H1 (cell line): ENCODE measurements at regions not wholly inside any gene's neighbourhood (a gene's known extent, or its start where the extent isn't known, plus 50 kb on each side); places are given as distances from the start of the nearest gene placed in this dataset.

Experiments
- CTCF ChIA-PET: fragments of 300-600 bp; sonication (Branson Sonifier 250); formaldehyde crosslinking; loops from one replicate; lab custom pipeline; 2021; ENCODE audit not compliant: partially characterized antibody; lab: Charles Lee
- POLR2A ChIA-PET: fragments of 300-600 bp; sonication (Branson Sonifier 250); formaldehyde crosslinking; loops from one replicate; lab custom pipeline; 2021; ENCODE audit warnings: inconsistent platforms; ENCODE audit not compliant: partially characterized antibody; lab: Charles Lee
- DNase-seq, 2 experiments: peaks; one replicate each; pipeline versions ENCODE4 v3.0.0 to v3.0.0-alpha.2; 2010 to 2022; ENCODE audit warnings: low spot score in 2 of 2, low read depth in 1 of 2, mixed read lengths in 1 of 2
- FAIRE-seq: peaks from 2 replicates; lab custom pipeline; 2011; peaks lifted over from hg19 to GRCh38; lab: Jason Lieb, UNC
- H2AFZ ChIP-seq: 2 replicates; pipeline ENCODE4 v1.8.1; 2012; ENCODE audit warnings: low read length, inconsistent platforms
- H2AK5ac ChIP-seq: 2 replicates; pipeline ENCODE4 v1.6.1; 2013; ENCODE audit warnings: low read depth, low read length
- H2BK120ac ChIP-seq: replicated peaks from 2 replicates; pipeline ENCODE3; 2013; ENCODE audit warnings: low read depth, low read length, inconsistent platforms
- H2BK12ac ChIP-seq: 2 replicates; pipeline ENCODE4 v1.6.1; 2013; ENCODE audit warnings: low read depth, low read length
- H2BK15ac ChIP-seq: 2 replicates; pipeline ENCODE4 v1.6.1; 2013; ENCODE audit warnings: low read length
- H2BK20ac ChIP-seq: 2 replicates; pipeline ENCODE4 v1.6.1; 2013; ENCODE audit warnings: low read length
- H2BK5ac ChIP-seq: 2 replicates; pipeline ENCODE4 v1.6.1; 2013; ENCODE audit warnings: low read depth, low read length
- H3K14ac ChIP-seq: 2 replicates; pipeline ENCODE4 v1.6.1; 2013; ENCODE audit warnings: inconsistent platforms; ENCODE audit not compliant: insufficient read length
- H3K18ac ChIP-seq: 2 replicates; pipeline ENCODE4 v1.6.1; 2013; ENCODE audit warnings: low read length; ENCODE audit errors: extremely low read depth
- H3K23ac ChIP-seq: 2 replicates; pipeline ENCODE4 v1.6.1; 2013; ENCODE audit warnings: inconsistent platforms; ENCODE audit not compliant: insufficient read length
- H3K23me2 ChIP-seq: 2 replicates; pipeline ENCODE4 v1.6.1; 2013; ENCODE audit warnings: low read depth, low read length
- H3K27ac ChIP-seq: 2 replicates; pipeline ENCODE4 v1.6.1; 2011; ENCODE audit warnings: low read depth, low read length, inconsistent platforms
- H3K27me3 ChIP-seq, 4 experiments: replicated peaks in 1 of 4; 1 replicate in 1 of 4; 2 replicates in 3 of 4; pipeline versions ENCODE4 v1.6.1 to v1.8.1; 2011 to 2013; ENCODE audit warnings: low read length in 3 of 4, mild to moderate bottlenecking in 3 of 4, inconsistent platforms in 2 of 4, mixed read lengths in 2 of 4, moderate library complexity in 1 of 4; ENCODE audit not compliant: control insufficient read depth in 3 of 4, insufficient read depth in 3 of 4; ENCODE audit errors: extremely low read depth in 1 of 4
- H3K36me3 ChIP-seq, 4 experiments: 2 replicates each; pipeline versions ENCODE4 v1.6.1 to v1.8.1; 2011 to 2013; ENCODE audit warnings: mild to moderate bottlenecking in 4 of 4, low read length in 3 of 4, moderate library complexity in 2 of 4, control low read depth in 1 of 4, inconsistent platforms in 1 of 4; ENCODE audit not compliant: insufficient read depth in 4 of 4, control insufficient read depth in 2 of 4
- H3K4ac ChIP-seq: replicated peaks from 2 replicates; pipeline ENCODE3; 2013; ENCODE audit warnings: low read length, low read depth, mixed read lengths, inconsistent platforms; ENCODE audit not compliant: insufficient read length
- H3K4me1 ChIP-seq, 4 experiments: replicated peaks in 1 of 4; 1 replicate in 1 of 4; 2 replicates in 3 of 4; pipeline versions ENCODE4 v1.6.1 to v1.8.1; 2011 to 2013; ENCODE audit warnings: low read length in 3 of 4, inconsistent platforms in 2 of 4, mixed read lengths in 1 of 4; ENCODE audit not compliant: insufficient read depth in 4 of 4, control insufficient read depth in 3 of 4
- H3K4me2 ChIP-seq, 2 experiments: 2 replicates each; pipeline versions ENCODE4 v1.6.1 to v1.8.1; 2011 to 2013; ENCODE audit warnings: low read depth in 2 of 2, low read length in 2 of 2, control low read depth in 1 of 2, inconsistent platforms in 1 of 2, mild to moderate bottlenecking in 1 of 2; ENCODE audit not compliant: insufficient read depth in 1 of 2
- H3K4me3 ChIP-seq, 4 experiments: fragments of 200-600, 300-600 bp in 1 of 4; sonication (generic), shearing (Covaris generic), sonication (Bioruptor Twin) in 1 of 4; 2 replicates each; pipeline versions ENCODE4 v1.5.1 to v1.8.1; 2011 to 2016; ENCODE audit warnings: low read length in 4 of 4, low read depth in 3 of 4, control low read depth in 2 of 4, inconsistent platforms in 2 of 4, mild to moderate bottlenecking in 2 of 4, mixed read lengths in 1 of 4, moderate library complexity in 1 of 4; ENCODE audit not compliant: insufficient read depth in 2 of 4; ENCODE audit errors: extremely low read depth in 1 of 4
- H3K56ac ChIP-seq: replicated peaks from 2 replicates; pipeline ENCODE3; 2013; ENCODE audit warnings: low read depth, mild to moderate bottlenecking, mixed read lengths, low read length, inconsistent platforms; ENCODE audit not compliant: insufficient read length
- H3K79me1 ChIP-seq: 2 replicates; pipeline ENCODE4 v1.6.1; 2013; ENCODE audit warnings: low read depth, low read length, control low read depth
- H3K79me2 ChIP-seq, 2 experiments: 2 replicates each; pipeline versions ENCODE4 v1.6.1 to v1.8.1; 2012 to 2013; ENCODE audit warnings: low read length in 2 of 2, mild to moderate bottlenecking in 2 of 2, inconsistent platforms in 1 of 2; ENCODE audit not compliant: insufficient read depth in 2 of 2, control insufficient read depth in 1 of 2
- H3K9ac ChIP-seq, 4 experiments: replicated peaks in 1 of 4; 1 replicate in 1 of 4; 2 replicates in 3 of 4; pipeline versions ENCODE4 v1.6.1 to v1.8.1; 2011 to 2013; ENCODE audit warnings: low read depth in 3 of 4, low read length in 3 of 4, control low read depth in 2 of 4, mild to moderate bottlenecking in 2 of 4, moderate library complexity in 2 of 4, inconsistent platforms in 1 of 4; ENCODE audit errors: extremely low read depth in 1 of 4
- H3K9me3 ChIP-seq, 2 experiments: 2 replicates each; pipeline versions ENCODE4 v1.6.1 to v1.8.1; 2012 to 2013; ENCODE audit warnings: mild to moderate bottlenecking in 2 of 2, moderate library complexity in 2 of 2, control low read depth in 1 of 2, inconsistent platforms in 1 of 2, low read depth in 1 of 2, low read length in 1 of 2, mixed read lengths in 1 of 2; ENCODE audit not compliant: insufficient read depth in 2 of 2
- H4K20me1 ChIP-seq, 2 experiments: replicated peaks in 1 of 2; 2 replicates each; pipeline versions ENCODE3 to v1.8.1; 2011 to 2013; ENCODE audit warnings: inconsistent platforms in 2 of 2, low read length in 2 of 2, mild to moderate bottlenecking in 1 of 2; ENCODE audit not compliant: insufficient read depth in 2 of 2, control insufficient read depth in 1 of 2
- H4K5ac ChIP-seq: 2 replicates; pipeline ENCODE4 v1.6.1; 2013; ENCODE audit warnings: low read length, low read depth, mixed read lengths, inconsistent platforms; ENCODE audit not compliant: insufficient read length
- H4K8ac ChIP-seq: 2 replicates; pipeline ENCODE4 v1.8.0; 2013; ENCODE audit warnings: mild to moderate bottlenecking, moderate library complexity, low read length, inconsistent platforms; ENCODE audit not compliant: insufficient read depth; ENCODE audit errors: extremely low read depth
- H4K91ac ChIP-seq: replicated peaks from 2 replicates; pipeline ENCODE3; 2013; ENCODE audit warnings: low read length, mixed read lengths, inconsistent platforms; ENCODE audit not compliant: insufficient read length
- ASH2L ChIP-seq: fragments of 200-600, 300-600 bp; sonication (generic); IDR thresholded peaks from one replicate; pipeline ENCODE4 v1.7.1; 2017; ENCODE audit warnings: low read length
- BCL11A ChIP-seq, 2 experiments: IDR thresholded peaks; one replicate each; pipeline ENCODE4 v1.6.1; 2011; ENCODE audit warnings: low read depth in 2 of 2, low read length in 2 of 2, mild to moderate bottlenecking in 2 of 2
- CHD2 ChIP-seq: IDR thresholded peaks from 2 replicates; pipeline ENCODE4 v1.6.1; 2012; ENCODE audit warnings: low read length, improper control_type of control experiment
- CTBP2 ChIP-seq: IDR thresholded peaks from 2 replicates; pipeline ENCODE4 v1.7.0; 2011; ENCODE audit warnings: borderline replicate concordance, mild to moderate bottlenecking, moderate library complexity, mixed read lengths, low read length; ENCODE audit not compliant: insufficient read depth, insufficient read length
- EGR1 ChIP-seq: IDR thresholded peaks from 2 replicates; pipeline ENCODE4 v1.6.1; 2011; ENCODE audit warnings: low read depth, low read length, borderline replicate concordance
- GTF2F1 ChIP-seq: IDR thresholded peaks from 2 replicates; pipeline ENCODE4 v1.6.1; 2012; ENCODE audit warnings: low read depth, low read length, improper control_type of control experiment, borderline replicate concordance
- HDAC2 ChIP-seq, 2 experiments: fragments of 300-600 bp in 1 of 2; sonication (generic) in 1 of 2; IDR thresholded peaks; 2 replicates each; pipeline ENCODE4 v1.6.1; 2011 to 2012; ENCODE audit warnings: low read depth in 2 of 2, low read length in 2 of 2, mild to moderate bottlenecking in 2 of 2, moderate library complexity in 2 of 2, borderline replicate concordance in 1 of 2, inconsistent platforms in 1 of 2
- HDAC6 ChIP-seq: IDR thresholded peaks from one replicate; pipeline ENCODE4 v1.7.1; 2012; ENCODE audit warnings: low read depth, mild to moderate bottlenecking, inconsistent platforms, low read length, moderate library complexity
- NRF1 ChIP-seq: IDR thresholded peaks from 2 replicates; pipeline ENCODE4 v1.6.1; 2011; ENCODE audit warnings: mild to moderate bottlenecking, low read depth, low read length, improper control_type of control experiment
- RXRA ChIP-seq: IDR thresholded peaks from 2 replicates; pipeline ENCODE4 v1.6.1; 2011; ENCODE audit warnings: low read depth, mild to moderate bottlenecking, low read length, moderate library complexity; ENCODE audit not compliant: insufficient read depth
- WGBS, 2 experiments: shearing (Covaris generic) in 1 of 2; methylation state at CpG; one replicate each; pipeline versions ENCODE4 v1.1.6 to v1.1.7; 2013 to 2015; ENCODE audit warnings: low lambda C conversion rate in 2 of 2, mixed read lengths in 2 of 2, inconsistent platforms in 1 of 2, low coverage in 1 of 2, missing lambda C conversion rate in 1 of 2; ENCODE audit not compliant: insufficient replicate concordance in 2 of 2, insufficient coverage in 1 of 2, insufficient read length in 1 of 2; ENCODE audit errors: extremely low coverage in 1 of 2, missing lambda C conversion rate in 1 of 2; 5-methylcytosine and 5-hydroxymethylcytosine counted together

- H2BK20ac ChIP-seq: no peak overlapping the region
- no peaks in the 10 kb centered on the region for H3K79me2 ChIP-seq
- no peak overlapping the region for H3K56ac ChIP-seq
- no peak overlapping the region for H4K91ac ChIP-seq
- no peak overlapping the region for H3K27ac ChIP-seq
- no peak overlapping the region for H2AK5ac ChIP-seq
- no peak overlapping the region for H3K4me2 ChIP-seq
- ChIA-PET POLR2A (no interaction called here), CTCF (interaction anchor here (1.2 kb wide), 1 partner anchor 240 kb away, joined by 3 read pairs; no protein-coding TSS in a partner anchor)
- no peak overlapping the region for H3K18ac ChIP-seq
- H4K20me1 ChIP-seq: no peaks in the 10 kb centered on the region
- no peak overlapping the region for H2AFZ ChIP-seq
- FAIRE-seq: no peak
- H3K14ac ChIP-seq: no peak overlapping the region
- no peak for DNase-seq
- no peaks in the 10 kb centered on the region for H3K79me1 ChIP-seq
- H3K4ac ChIP-seq: no peak overlapping the region
- no peak overlapping the region for H4K5ac ChIP-seq
- no peak overlapping the region for H2BK120ac ChIP-seq
- WGBS, 2 experiments: 85% methylated on average over 4 of the region's 4 CpGs; no CpG with 5 or more reads in 1 of the 2 experiments
- TF ChIP-seq HDAC2 (IDR thresholded peaks at IDR 0.05; ENCODE audit: borderline replicate concordance in 1 of 2, low read depth in 2 of 2, low read length in 2 of 2) (no peak), CTBP2 (no peak), BCL11A (IDR thresholded peaks at IDR 0.05; ENCODE audit: low read depth in 2 of 2, low read length in 2 of 2) (no peak), CHD2 (no peak), RXRA (no peak), NRF1 (no peak), EGR1 (no peak), GTF2F1 (no peak), ASH2L (no peak), HDAC6 (no peak)
- no peak overlapping the region for H3K4me3 ChIP-seq
- no peak overlapping the region for H3K23ac ChIP-seq
- H4K8ac ChIP-seq: no peak overlapping the region
- H2BK15ac ChIP-seq: no peak overlapping the region
- H3K4me1 ChIP-seq: peaks cover 0 to 4% (median 0%) of the 10 kb centered on the region in 4 experiments; a peak in 1 of 7 replicates
- no peaks in the 10 kb centered on the region for H3K27me3 ChIP-seq
- no peaks in the 10 kb centered on the region for H3K36me3 ChIP-seq
- no peak overlapping the region for H2BK12ac ChIP-seq
- H2BK5ac ChIP-seq: no peak overlapping the region
- no peak overlapping the region for H3K9ac ChIP-seq
- no peaks in the 10 kb centered on the region for H3K9me3 ChIP-seq
- no peaks in the 10 kb centered on the region for H3K23me2 ChIP-seq
Observed at GRCh38 chr12:47311568-47311967, 231.8 kb upstream of the AMIGO2 start.
